ENCODE measurements at regions not wholly inside any gene's neighbourhood (a gene's known extent, or its start where the extent isn't known, plus 50 kb on each side); places are given as distances from the start of the nearest gene placed in this dataset.

DNA sequence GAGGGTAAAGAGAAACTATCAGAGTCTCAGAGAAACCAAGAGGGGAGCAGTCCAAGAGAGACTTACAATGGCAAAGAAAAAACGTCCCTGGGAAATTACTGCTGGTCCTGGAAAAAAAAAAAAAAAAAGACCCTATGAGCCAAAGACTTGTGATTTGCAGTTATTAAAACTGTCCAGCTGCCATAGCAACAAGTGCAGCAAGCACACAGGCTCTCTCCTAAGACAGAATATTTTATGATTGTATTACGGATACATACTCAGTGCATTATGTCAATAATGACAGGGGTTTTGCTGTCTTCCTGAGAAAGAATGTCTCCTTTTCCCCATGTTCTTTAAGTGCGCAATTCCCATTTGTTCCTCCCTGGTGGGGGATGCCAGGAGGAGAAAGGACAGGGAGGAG lies 178.5 kb downstream of the GPAM start:
- DNase-seq (ENCODE audit: extremely low read depth, low read depth): no peak

DNA sequence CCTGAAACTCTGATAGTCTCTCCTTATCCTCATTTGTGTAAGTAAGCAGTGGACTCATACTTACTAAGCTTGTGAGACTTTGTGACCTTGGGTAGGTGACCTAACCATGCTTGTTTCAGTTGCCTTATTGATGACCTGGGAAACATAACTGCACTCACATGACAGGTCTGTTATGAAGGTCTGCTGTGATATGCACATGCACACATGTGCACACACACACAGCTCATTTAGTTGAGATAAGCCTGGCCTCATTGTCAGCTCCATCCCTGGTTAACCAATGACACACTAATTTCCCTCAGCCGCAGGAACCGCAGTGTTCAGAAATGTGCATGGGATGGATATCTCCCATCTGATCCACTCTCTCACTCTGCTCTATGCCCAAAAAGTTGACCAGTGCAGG lies 177.2 kb downstream of the GPAM start:
- no peak for DNase-seq (ENCODE audit: extremely low read depth, low read depth)

DNA sequence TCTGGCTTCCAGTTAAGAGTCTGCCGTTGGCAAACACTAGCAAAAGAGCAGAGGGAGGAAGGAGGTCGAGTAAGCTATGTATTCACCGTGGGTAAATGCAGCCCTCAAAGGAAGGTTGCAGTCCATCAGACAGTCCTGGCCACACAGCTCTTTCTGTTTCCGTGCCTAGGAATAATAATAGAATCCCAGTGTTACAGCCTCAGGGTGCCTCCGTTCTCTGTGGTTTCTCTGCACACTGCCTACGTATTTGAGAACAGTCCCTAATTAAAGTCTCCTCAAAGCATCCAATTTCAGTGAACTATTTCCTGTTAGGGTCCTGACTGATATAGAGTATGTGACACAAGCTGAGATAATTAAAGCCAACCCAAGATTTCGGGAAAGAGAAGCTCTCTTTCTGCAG lies 176.7 kb downstream of the GPAM start:
- no peak for DNase-seq (ENCODE audit: extremely low read depth, low read depth)

DNA sequence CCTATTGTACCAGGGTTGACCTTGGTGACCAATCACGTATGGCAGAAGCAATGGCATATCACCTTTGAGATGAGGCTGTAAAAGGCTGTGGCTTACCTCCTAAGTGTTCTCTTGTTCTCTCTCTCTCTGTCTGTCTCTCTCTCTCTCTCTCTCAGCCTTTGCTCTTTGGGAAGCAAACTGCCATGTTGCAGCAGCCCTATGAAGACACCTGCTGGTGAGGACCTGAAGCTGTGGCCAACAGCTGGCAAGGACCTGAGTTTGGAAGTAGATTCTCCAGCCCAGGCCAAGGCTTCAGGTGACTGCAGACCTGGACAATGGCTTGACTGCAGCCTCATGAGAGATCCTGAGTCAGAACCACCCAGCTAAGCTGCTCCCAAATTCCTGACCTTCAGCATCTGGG lies 161.4 kb downstream of the GPAM start:
- DNase-seq (ENCODE audit: extremely low read depth, low read depth): no peak

DNA sequence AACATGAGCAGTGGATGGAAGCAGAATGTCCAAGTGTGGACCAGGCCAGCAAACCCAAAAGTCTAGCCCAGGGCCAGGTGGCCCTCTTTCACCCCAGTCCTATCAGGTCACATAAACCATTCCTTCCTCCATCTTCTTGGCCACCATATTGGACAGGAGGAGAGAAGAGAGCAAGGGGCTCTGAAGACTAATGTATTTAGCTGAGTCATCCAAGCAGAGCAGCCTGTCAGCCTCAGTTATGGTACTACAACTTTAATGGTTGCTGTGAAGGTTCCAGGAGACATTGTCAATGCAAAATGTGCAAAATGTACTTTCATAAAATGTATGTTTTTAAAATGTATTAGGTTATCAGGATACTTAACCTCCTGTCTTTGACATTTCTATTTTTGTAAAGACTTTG lies 159.5 kb downstream of the GPAM start:
- no peak for DNase-seq (ENCODE audit: extremely low read depth, low read depth)

DNA sequence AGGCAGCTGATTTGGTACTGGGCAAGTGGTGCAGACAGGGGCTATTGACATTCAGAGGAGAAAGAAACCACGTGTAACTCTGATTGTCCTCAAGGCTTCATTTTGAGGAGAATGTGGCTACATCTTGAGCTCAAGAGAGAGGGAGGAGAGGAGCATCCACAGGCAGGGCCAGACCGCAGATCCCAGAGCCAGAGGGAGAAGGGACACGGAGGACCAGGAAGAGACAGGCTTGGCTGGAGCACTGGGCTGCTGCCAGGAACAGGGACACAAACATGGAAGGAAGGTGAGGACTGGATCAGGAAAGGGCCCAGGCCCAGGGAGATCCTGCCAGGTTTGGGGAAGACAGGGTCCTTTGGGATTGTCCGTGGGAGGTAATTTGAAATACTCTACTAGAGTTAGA lies 158.3 kb downstream of the GPAM start:
- DNase-seq (ENCODE audit: extremely low read depth, low read depth): no peak

DNA sequence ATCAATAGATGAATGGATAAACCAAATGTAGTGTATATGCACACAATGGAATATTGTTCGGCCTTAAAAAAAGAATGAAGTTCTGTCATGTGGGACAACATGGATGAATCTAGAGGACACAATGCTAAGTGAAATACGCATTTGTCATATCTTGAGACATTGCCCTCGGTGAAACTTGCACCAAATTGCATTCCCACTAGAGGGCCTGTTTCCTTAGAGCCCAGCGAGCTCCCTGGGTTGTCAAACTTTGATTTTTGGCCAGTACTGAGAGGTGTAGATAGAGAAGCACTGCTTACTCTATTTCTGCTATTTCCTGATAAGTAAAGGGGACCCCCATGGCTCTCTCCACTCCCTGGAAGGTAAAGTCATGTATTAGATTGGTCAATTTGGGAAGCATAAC lies 157.1 kb downstream of the GPAM start:
- DNase-seq (ENCODE audit: extremely low read depth, low read depth): no peak

DNA sequence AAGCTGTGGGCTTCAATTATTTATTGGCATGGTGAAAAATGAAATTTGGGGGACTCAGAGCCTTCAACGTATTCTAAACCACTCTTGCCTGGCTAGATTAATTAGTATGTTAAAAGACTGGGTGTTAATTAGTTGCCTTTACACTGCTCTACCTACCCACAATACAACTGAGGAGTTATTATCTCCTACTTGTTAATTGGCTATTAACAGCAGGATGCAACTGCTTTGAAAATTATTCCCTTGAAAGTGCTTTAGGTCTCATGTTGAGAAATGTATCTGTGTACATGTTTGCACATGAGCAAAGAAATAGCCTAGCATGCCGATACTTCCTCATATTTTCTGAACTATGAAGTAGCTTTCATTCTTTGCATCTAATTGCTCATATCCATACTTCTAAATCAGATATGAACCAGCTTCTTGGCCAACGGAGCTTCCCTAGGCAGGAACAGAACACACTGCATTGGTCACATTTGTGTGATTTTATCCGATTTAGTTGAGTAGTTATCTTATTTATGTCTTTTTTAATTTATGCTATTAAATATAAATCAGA lies 155.8 kb downstream of the GPAM start:
- DNase-seq (ENCODE audit: extremely low read depth, low read depth): no peak

DNA sequence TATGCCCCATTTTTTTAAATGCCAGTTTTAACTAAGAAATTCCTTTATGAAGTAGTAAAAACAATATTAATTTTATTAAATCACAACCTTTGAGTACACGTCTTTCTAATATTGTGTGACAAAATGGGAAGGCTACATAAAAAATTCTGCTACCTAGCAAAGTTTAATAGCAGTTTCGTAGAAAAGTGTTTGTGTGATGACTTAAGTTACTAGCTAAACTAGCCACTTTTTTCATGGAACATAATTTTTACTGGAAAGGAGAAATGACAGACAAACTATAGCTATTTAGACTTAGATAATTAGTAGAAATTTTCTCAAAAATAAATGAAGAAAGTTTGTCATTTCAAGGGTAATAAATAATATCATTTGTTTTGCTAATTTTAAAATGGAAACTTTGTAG lies 153.1 kb downstream of the GPAM start:
- DNase-seq (ENCODE audit: extremely low read depth, low read depth): no peak

DNA sequence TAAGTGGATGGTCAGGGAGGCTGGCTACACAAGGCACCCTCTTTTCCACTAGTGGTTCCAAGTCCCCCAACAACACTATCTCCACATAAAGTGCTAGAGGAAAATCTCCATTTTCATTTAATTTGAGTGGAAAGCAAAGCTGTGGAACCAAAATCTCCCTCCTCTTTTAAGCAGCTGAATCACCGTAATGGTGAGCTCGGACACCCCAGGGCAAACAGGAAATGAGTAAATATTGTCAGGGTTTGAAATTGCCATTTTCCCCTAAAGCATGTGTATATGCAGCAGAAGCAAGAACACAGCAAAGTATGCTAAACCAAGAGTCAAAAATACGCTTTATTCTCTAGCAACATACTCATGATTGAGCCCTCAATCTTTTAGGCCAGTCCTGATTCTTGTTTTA lies 143.7 kb downstream of the GPAM start:
- no peak for DNase-seq (ENCODE audit: extremely low read depth, low read depth)

DNA sequence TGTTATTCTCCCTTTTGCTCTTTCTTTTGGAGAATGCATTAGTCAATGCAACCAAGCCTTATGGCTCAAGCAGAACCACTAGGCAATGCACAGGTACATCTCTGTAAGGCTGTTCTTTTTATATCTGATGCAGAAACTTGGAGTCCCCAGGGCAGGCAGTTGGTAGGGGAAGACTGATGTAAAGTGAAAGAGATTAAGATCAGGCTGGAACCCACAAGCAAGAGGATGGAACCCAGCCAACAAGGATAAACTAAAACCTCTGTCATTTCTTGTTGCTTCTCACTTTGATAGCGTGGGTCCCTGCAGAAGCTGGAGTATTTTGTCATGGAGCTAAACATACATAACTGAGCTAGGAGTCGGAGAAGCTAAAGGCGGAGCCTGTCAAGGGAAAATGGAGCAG lies 142.9 kb downstream of the GPAM start:
- no peak for DNase-seq (ENCODE audit: extremely low read depth, low read depth)

DNA sequence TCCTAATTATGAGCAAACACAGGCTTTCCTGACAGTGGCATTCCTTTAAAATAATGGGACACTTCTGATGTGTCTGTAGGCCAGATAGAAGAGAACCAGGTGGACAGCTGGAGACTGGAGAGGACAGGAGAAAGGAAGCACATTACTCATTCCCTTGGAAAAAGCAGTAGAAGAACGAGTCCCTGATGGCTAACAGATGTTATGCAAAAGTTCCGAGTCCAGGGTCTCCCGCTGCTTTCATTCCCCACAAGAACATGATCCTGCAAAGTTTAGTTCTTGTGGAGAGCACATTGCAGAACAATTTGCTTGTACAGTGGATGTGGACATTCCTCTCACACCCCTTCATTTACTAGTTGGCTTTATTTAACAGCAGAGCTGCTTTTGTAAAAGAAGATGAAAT lies 137.6 kb downstream of the GPAM start:
- no peak for DNase-seq (ENCODE audit: extremely low read depth, low read depth)

DNA sequence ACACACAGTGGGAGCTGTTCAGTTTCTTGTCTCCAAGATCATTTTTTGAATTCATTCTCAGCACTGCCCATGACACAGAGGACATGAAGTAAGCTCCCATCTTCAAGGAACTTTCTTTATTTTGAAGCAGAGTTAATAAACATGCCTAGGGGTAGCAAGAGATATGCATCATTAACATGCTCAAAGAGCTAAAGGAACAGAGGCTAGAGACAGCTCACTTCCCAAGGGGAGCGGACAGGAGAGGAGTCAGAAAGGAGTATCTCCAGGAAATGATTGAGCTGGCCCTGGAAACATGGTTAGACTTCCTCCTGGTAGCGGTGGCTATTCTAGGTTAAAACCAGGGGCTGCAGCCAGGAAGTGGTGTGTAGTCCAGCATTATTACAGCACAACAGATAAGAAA lies 135.9 kb downstream of the GPAM start:
- DNase-seq (ENCODE audit: extremely low read depth, low read depth): no peak

DNA sequence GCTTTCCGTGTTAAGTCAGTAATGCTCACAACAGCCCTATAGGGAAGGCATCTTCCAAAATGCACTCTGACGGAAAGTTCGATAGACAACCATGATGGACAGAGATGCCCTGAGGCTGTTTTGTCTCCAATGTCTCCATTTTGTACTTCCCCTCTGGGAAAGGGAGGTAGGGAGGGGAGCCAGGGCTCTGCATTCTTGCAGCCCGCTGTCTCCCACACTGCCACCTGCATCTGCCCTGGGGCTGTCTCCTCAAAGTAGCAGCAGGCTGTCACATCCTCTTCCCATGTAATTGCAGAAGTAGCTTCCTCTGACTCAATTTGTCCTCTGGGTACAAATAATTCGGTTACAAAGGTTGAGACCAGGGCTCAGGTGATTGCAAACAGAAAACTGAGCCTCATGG lies 131.4 kb downstream of the GPAM start:
- no peak for DNase-seq (ENCODE audit: extremely low read depth, low read depth)

DNA sequence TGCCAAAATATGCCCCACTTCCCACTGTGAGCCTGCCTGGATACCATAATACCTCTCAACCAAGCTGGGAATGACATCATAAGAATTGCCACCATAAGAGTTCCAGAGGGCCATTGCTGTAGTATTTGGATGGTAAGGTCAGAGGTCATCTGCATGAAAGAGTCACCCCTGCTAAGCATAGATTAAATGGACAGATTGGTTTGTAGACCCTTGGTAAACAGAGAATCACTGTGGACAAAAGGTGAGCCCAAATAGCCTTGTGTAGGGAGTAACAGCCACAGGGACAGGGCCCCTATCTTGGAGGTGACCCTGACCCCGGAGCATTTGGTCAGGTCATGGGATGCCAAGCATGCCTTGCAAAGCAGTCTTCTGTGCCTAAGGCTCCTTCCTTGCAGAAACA lies 129.7 kb downstream of the GPAM start:
- DNase-seq (ENCODE audit: extremely low read depth, low read depth): no peak

DNA sequence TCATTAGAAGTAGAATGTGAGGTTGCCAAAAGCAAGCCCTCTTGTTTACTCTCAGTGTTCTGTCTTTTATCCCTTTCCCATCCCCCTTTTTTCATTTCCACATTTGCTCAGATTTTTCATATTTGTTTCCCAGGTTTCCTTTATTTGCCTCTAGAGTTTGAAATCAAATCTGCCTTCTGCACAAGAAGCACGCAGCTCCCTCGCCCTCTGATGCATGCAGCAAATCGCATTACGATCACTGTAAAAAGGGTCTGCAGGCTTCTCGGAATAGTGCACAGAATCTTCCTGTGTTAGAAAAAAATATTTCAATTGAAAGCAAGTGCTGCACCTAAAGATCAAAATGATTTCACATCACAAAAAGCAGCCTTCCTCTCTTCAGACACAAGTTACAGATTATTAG lies 129.0 kb downstream of the GPAM start:
- no peak for DNase-seq (ENCODE audit: extremely low read depth, low read depth)

DNA sequence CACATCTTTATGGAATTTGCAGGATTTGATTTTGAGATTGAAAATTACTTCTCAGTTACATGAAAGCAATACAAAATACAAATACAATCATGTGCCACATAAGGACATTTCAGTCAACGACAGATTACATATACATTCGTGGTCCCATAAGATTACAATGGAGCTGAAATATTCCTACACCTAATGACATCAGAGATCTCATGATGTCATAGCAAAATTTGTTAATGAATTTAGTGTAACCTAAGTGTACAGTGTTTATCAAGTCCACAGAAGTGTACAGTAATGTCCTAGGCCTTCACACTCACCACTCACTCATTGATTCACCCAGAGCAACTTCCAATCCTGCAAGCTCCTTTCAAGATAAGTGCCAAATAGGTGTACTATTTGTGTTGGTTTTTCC lies 126.5 kb downstream of the GPAM start:
- DNase-seq (ENCODE audit: extremely low read depth, low read depth): no peak

DNA sequence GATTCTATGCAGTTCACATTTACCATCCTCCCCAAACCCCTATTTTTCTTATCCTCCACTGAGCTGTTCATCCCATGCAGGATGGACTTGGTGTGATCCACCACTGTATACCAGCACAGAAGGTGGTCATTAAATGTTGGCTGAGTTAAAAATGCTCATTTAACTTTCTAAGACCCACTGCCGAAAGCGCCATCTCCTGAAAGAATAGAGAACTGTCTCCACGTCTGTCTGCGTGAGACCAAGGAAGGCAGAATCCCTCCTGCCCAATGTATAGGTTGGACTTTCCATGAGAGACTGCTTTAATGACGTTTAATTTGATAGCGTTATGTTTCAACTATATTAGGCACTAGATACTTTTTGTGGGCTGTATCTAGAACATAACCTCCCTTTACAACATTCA lies 124.3 kb downstream of the GPAM start:
- DNase-seq (ENCODE audit: extremely low read depth, low read depth): no peak

DNA sequence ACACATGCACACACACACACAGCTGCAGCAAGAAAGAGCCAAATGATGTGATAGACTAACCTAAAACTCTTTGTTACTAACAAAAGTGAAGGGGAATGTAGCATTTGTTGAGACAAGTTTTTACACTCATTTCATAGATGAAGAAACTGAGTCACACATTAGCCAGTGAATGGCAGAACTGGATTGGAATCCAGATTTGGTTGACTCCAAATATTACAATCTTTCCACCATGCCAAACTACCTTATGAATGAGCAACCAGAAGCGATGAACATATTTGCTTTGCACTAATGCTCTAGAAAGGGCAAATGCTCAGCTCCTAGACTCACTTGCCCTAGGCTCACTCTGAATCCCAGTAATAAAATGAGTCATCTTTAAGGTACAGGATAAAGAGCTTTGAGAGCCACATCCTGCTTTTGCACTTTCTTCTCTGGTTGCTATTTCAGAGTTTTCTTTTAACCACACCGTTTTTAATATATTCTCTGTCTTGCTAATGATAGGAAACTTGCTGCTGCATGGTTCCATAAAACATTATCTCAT lies 111.9 kb downstream of the GPAM start:
- no peak for DNase-seq (ENCODE audit: extremely low read depth, low read depth)

DNA sequence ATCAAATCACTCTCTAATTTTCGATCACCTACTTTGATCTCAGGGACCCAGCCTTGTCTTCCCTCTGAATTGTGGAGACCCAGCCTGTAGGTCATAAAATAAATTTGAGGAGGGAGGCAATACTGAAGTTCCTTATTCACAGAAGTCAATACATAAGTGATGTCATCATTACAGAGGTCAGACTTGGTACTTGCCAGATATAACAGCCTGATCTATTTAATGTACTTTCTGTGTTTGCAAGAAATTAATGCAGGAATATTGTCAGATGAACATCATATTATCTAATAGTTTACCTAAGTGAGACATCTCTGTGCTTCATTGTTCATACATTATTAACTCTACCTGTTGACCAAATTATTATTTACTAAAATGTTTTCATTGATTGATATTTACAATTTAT lies 105.6 kb downstream of the GPAM start:
- DNase-seq (ENCODE audit: extremely low read depth, low read depth): no peak

DNA sequence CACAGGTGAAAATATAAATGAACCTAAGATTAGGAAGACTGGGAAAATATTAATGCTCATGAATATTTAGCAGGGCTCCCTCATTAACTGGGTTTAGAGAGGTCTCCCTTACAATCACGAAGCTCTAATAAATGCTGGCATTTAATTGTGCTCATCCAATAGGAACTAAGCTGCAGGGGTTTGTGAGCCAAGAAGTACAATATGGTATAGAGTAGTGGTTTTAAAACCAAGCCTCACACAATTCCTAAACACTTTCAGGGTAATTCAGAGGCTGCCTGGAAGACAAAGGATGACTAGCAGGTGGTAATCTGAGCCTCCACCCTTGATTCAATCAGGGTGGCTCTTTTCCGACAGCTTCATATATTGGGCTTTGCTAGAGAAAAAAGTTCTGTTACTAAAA lies 103.3 kb downstream of the GPAM start:
- DNase-seq (ENCODE audit: extremely low read depth, low read depth): no peak

DNA sequence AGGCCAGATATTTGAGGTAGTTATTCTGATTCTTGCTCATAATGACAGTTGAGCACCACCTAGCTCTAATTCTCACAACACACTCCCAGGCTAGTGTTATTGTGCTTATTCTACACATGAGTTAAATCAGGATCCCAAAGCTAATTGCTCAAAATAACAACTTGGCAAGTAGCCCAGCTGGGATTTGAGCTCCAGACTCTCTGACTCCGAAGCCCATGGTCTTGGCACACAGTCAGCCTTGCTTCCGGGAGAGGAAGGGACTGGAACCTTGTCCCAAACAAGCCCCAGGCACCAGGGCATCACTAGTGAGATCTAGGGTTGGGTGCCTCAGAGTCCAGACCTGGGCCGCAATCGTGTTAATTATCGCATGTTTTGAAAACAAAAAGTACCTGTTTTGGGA lies 101.4 kb downstream of the GPAM start:
- no peak for DNase-seq (ENCODE audit: extremely low read depth, low read depth)

DNA sequence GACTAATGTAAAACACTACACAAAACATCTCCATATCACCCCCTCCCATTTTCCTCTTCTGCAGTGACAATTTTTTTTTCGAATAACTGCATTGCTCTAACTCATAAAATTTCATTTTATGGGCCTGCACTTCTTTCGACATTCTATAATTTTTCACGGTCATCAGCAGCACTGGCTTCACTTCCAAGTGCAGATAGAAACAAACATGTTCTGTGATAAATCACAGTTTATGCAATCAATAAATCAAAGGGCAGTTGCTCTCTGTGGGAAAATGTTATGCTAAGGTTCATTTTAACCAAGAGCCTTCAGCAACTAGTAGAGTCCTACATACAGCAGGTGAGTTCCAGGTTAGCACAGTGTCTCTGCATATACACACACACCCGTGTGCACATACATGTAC lies 100.1 kb downstream of the GPAM start:
- no peak for DNase-seq (ENCODE audit: extremely low read depth, low read depth)
